Pancreas (tissue), 10 donors: ENCODE measurements at regions not wholly inside any gene's neighbourhood (a gene's known extent, or its start where the extent isn't known, plus 50 kb on each side); places are given as distances from the start of the nearest gene placed in this dataset.

ENCODE experiments used
- ATAC-seq, 4 donors: fragments of 200-7000 bp; cut with Tn5 transposase; one replicate each; pipeline versions ENCODE4 v1.8.0 to v1.9.1; 2020; ENCODE audit warnings: mild to moderate bottlenecking in 4 of 4, moderate library complexity in 4 of 4
- DNase-seq, 6 donors: peaks; one replicate each; pipeline ENCODE4 v3.0.0-alpha.2; 2020
- FAIRE-seq: peaks from 2 replicates; lab custom pipeline; 2012; peaks lifted over from hg19 to GRCh38; lab: Jason Lieb, UNC
- H3K27ac ChIP-seq, 4 donors: fragments of 200-600 bp; sonication (generic); 1 replicate in 3 of 4; 2 replicates in 1 of 4; pipeline versions ENCODE4 v1.5.0 to v1.8.0; 2020
- H3K27me3 ChIP-seq, 4 donors: fragments of 200-600 bp; one replicate each; pipeline ENCODE4 v1.8.0; 2021
- H3K36me3 ChIP-seq, 3 donors: fragments of 200-600 bp; sonication (generic) in 1 of 3; one replicate each; pipeline versions ENCODE4 v1.5.0 to v1.8.0; 2020 to 2021
- H3K4me1 ChIP-seq, 3 donors: fragments of 200-600 bp; one replicate each; pipeline ENCODE4 v1.8.0; 2021
- H3K4me3 ChIP-seq, 4 donors: fragments of 200-600 bp; sonication (generic) in 2 of 4; one replicate each; pipeline versions ENCODE4 v1.5.0 to v1.8.0; 2020 to 2021
- H3K9me3 ChIP-seq, 4 donors: fragments of 200-600 bp; one replicate each; pipeline ENCODE4 v1.8.0; 2021
- CTCF ChIP-seq, 4 donors: fragments of 200-600 bp; sonication (generic) in 3 of 4; IDR thresholded peaks; one replicate each; pipeline versions ENCODE4 v1.5.0 to v1.8.0; 2021; ENCODE audit warnings: antibody characterized with exemption in 4 of 4
- WGBS, 2 donors: extraction: QIAGEN DNeasy Blood & Tissue Kit; methylation state at CpG; one replicate each; pipeline ENCODE4 v1.1.7; 2013; 5-methylcytosine and 5-hydroxymethylcytosine counted together
- intact Hi-C, 3 donors: fragments of 100-400 bp; cut with DNase I; formaldehyde crosslinking; loops; one replicate each; pipeline versions ENCODE4 v1.11.1 to v1.14.2; 2022
- donor health status: healthy with polysubstance abuse.
- donor health status: DM: no; HTN: no; CAD: no; lungs with moderate emphysema.
- donor health status: DM: no; HTN: no; CAD: no.
- donor health status: control.
- donor health status: control.
- donor health status: Bipolar disorder and iron deficiency.
- donor health status: DM: yes; HTN: yes; CAD: no.
- donor health status: DM: no; HTN: no; CAD: no.
- donor health status: DM: no; HTN: no; CAD: no.
- donor health status: DM: yes; HTN: yes; CAD: no.

- DNase-seq (no peak), ATAC-seq (no peak), FAIRE-seq (peak; percentile 80)
- no peaks in the 10 kb centered on the region for H3K36me3 ChIP-seq
- H3K27me3 ChIP-seq = no peaks in the 10 kb centered on the region
- TF ChIP-seq CTCF (IDR thresholded peaks at IDR 0.05) = no peak
- no peaks in the 10 kb centered on the region for H3K4me1 ChIP-seq
- no peak overlapping the region for H3K4me3 ChIP-seq
- WGBS, 2 donors = 76 to 92% methylated on average over 1 of the region's 1 CpG
- intact Hi-C loops = no loop called here
- H3K9me3 ChIP-seq = no peaks in the 10 kb centered on the region
- no peak overlapping the region for H3K27ac ChIP-seq
Measured at GRCh38 chr6:23419046-23419445, 707.0 kb upstream of the NRSN1 start.

GRCh38 chr6:23420659-23421350 lies 705.2 kb upstream of the NRSN1 start:
- intact Hi-C loops = no loop called here
- H3K27ac ChIP-seq = no peak overlapping the region
- no peak for ATAC-seq
- H3K36me3 ChIP-seq = no peaks in the 10 kb centered on the region
- no peak for TF ChIP-seq CTCF (IDR thresholded peaks at IDR 0.05)
- H3K4me3 ChIP-seq = no peak overlapping the region
- FAIRE-seq = no peak
- WGBS, 2 donors = 55 to 72% methylated on average over 4 of the region's 4 CpGs
- no peak for DNase-seq
- no peaks in the 10 kb centered on the region for H3K27me3 ChIP-seq
- H3K4me1 ChIP-seq = no peaks in the 10 kb centered on the region
- H3K9me3 ChIP-seq = no peaks in the 10 kb centered on the region

- intact Hi-C loops = no loop called here
- DNase-seq (no peak), ATAC-seq (no peak), FAIRE-seq (no peak)
- Histone ChIP-seq H3K4me3 (no peak overlapping the region), H3K9me3 (no peaks in the 10 kb centered on the region), H3K27ac (no peak overlapping the region), H3K4me1 (no peaks in the 10 kb centered on the region), H3K36me3 (no peaks in the 10 kb centered on the region), H3K27me3 (no peaks in the 10 kb centered on the region)
- WGBS, 2 donors = 73 to 89% methylated on average over 3 of the region's 3 CpGs
- TF ChIP-seq CTCF (IDR thresholded peaks at IDR 0.05) = no peak
Measured at GRCh38 chr6:23424584-23424983, 701.4 kb upstream of the NRSN1 start.

- Histone ChIP-seq H3K27ac (no peak overlapping the region), H3K27me3 (no peaks in the 10 kb centered on the region), H3K4me3 (no peak overlapping the region), H3K4me1 (no peaks in the 10 kb centered on the region), H3K9me3 (no peaks in the 10 kb centered on the region), H3K36me3 (no peaks in the 10 kb centered on the region)
- DNase-seq (no peak), FAIRE-seq (no peak), ATAC-seq (no peak)
- WGBS, 2 donors = 35 to 56% methylated on average over 2 of the region's 2 CpGs
- TF ChIP-seq CTCF (IDR thresholded peaks at IDR 0.05) = no peak
- intact Hi-C loops = no loop called here
Measured at GRCh38 chr6:23435126-23435525, 690.9 kb upstream of the NRSN1 start.

GRCh38 chr6:23435798-23436197 lies 690.2 kb upstream of the NRSN1 start:
- no peaks in the 10 kb centered on the region for H3K4me1 ChIP-seq
- H3K4me3 ChIP-seq = no peak overlapping the region
- intact Hi-C loops = no loop called here
- no peaks in the 10 kb centered on the region for H3K36me3 ChIP-seq
- peak; percentile 27 to 89 (median 72) for ATAC-seq
- no peak for TF ChIP-seq CTCF (IDR thresholded peaks at IDR 0.05)
- no peak for FAIRE-seq
- no peaks in the 10 kb centered on the region for H3K9me3 ChIP-seq
- peak overlapping the region in 3 of 4 donors; percentile 30 to 52 (median 41) for H3K27ac ChIP-seq
- 25 to 27% methylated on average over 1 of the region's 1 CpG for WGBS, 2 donors
- no peaks in the 10 kb centered on the region for H3K27me3 ChIP-seq
- no peak for DNase-seq
